MM.1S (cell line): ENCODE measurements at regions not wholly inside any gene's neighbourhood (a gene's known extent, or its start where the extent isn't known, plus 50 kb on each side); places are given as distances from the start of the nearest gene placed in this dataset.

Source experiments
- DNase-seq: peaks from one replicate; pipeline ENCODE4 v3.0.0-alpha.2; 2015
- H2AFZ ChIP-seq: fragments of 300-600 bp; sonication (generic); 2 replicates; pipeline ENCODE4 v1.6.0; 2016; ENCODE audit warnings: antibody characterized with exemption, low read length
- H3F3A ChIP-seq: fragments of 300-600 bp; sonication (generic); 2 replicates; pipeline ENCODE4 v1.6.1; 2016; ENCODE audit warnings: mild to moderate bottlenecking, antibody characterized with exemption, low read length, moderate library complexity, mixed read lengths; ENCODE audit not compliant: insufficient read depth
- H3K27ac ChIP-seq: fragments of 300-600 bp; sonication (generic); 2 replicates; pipeline ENCODE4 v1.5.1; 2016; ENCODE audit warnings: mild to moderate bottlenecking, low read length
- H3K27me3 ChIP-seq: fragments of 300-600 bp; sonication (generic); replicated peaks from 2 replicates; pipeline ENCODE4 v1.6.0; 2016; ENCODE audit warnings: low read length; ENCODE audit not compliant: insufficient read depth
- H3K36me3 ChIP-seq: fragments of 300-600 bp; sonication (generic); replicated peaks from 2 replicates; pipeline ENCODE4 v1.6.1; 2016; ENCODE audit warnings: mild to moderate bottlenecking, low read length, mixed read lengths; ENCODE audit not compliant: insufficient read depth
- H3K4me1 ChIP-seq: fragments of 300-600 bp; sonication (generic); 2 replicates; pipeline ENCODE4 v1.6.1; 2016; ENCODE audit warnings: low read length, mixed read lengths
- H3K4me2 ChIP-seq: fragments of 300-600 bp; sonication (generic); 2 replicates; pipeline ENCODE4 v1.6.0; 2016; ENCODE audit warnings: low read depth, low read length
- H3K4me3 ChIP-seq: fragments of 300-600 bp; sonication (generic); 2 replicates; pipeline ENCODE4 v1.5.1; 2016; ENCODE audit warnings: low read length, mixed read lengths
- H3K79me2 ChIP-seq: fragments of 300-600 bp; sonication (generic); 2 replicates; pipeline ENCODE4 v1.6.1; 2016; ENCODE audit warnings: mixed run types, low read length, mixed read lengths
- H3K9ac ChIP-seq: fragments of 300-600 bp; sonication (generic); 2 replicates; pipeline ENCODE4 v1.6.1; 2016; ENCODE audit warnings: low read length, mixed read lengths
- H3K9me2 ChIP-seq: fragments of 300-600 bp; sonication (generic); replicated peaks from 2 replicates; pipeline ENCODE4 v1.6.1; 2016; ENCODE audit warnings: mild to moderate bottlenecking, low read length, mixed read lengths; ENCODE audit not compliant: insufficient read depth
- H3K9me3 ChIP-seq: fragments of 300-600 bp; sonication (generic); replicated peaks from 2 replicates; pipeline ENCODE4 v1.6.1; 2016; ENCODE audit warnings: mild to moderate bottlenecking, low read length, mixed read lengths; ENCODE audit not compliant: insufficient read depth
- H4K20me1 ChIP-seq: fragments of 300-600 bp; sonication (generic); 2 replicates; pipeline ENCODE4 v1.6.1; 2016; ENCODE audit warnings: mild to moderate bottlenecking, low read length, moderate library complexity, mixed read lengths; ENCODE audit not compliant: insufficient read depth
- CTCF ChIP-seq: fragments of 300-600 bp; sonication (generic); IDR thresholded peaks from 2 replicates; pipeline ENCODE4 v1.5.1; 2016; ENCODE audit warnings: antibody characterized with exemption, low read length, mixed read lengths
- EZH2 ChIP-seq: fragments of 300-600 bp; sonication (generic); optimal IDR thresholded peaks from 2 replicates; pipeline ENCODE3; 2017; ENCODE audit warnings: low read depth, mild to moderate bottlenecking, antibody characterized with exemption, low read length, mixed read lengths
- EZH2phosphoT487 ChIP-seq: fragments of 300-600 bp; sonication (generic); IDR thresholded peaks from 2 replicates; pipeline ENCODE4 v1.6.1; 2018; ENCODE audit warnings: antibody characterized with exemption, low read length

GRCh38 chr4:173919861-173920260, 363.6 kb downstream of the FBXO8 start:
- Histone ChIP-seq H3K27me3 (no peaks in the 10 kb centered on the region), H3K9ac (no peak overlapping the region), H3K79me2 (no peaks in the 10 kb centered on the region), H3K4me3 (no peak overlapping the region), H3K9me3 (no peaks in the 10 kb centered on the region), H3F3A (no peaks in the 10 kb centered on the region), H3K4me2 (no peak overlapping the region), H3K9me2 (no peaks in the 10 kb centered on the region), H3K4me1 (no peaks in the 10 kb centered on the region), H3K36me3 (no peaks in the 10 kb centered on the region), H2AFZ (no peak overlapping the region), H3K27ac (no peak overlapping the region), H4K20me1 (no peaks in the 10 kb centered on the region)
- DNase-seq = no peak
- no peak for TF ChIP-seq CTCF
- no peak for TF ChIP-seq EZH2phosphoT487
- no peak for TF ChIP-seq EZH2

- Histone ChIP-seq H3K27me3 (no peaks in the 10 kb centered on the region), H3K79me2 (no peaks in the 10 kb centered on the region), H3K9me3 (no peaks in the 10 kb centered on the region), H2AFZ (no peak overlapping the region), H3K27ac (no peak overlapping the region), H3F3A (no peaks in the 10 kb centered on the region), H3K4me2 (no peak overlapping the region), H3K4me3 (no peak overlapping the region), H3K9me2 (no peaks in the 10 kb centered on the region), H4K20me1 (no peaks in the 10 kb centered on the region), H3K36me3 (no peaks in the 10 kb centered on the region), H3K4me1 (no peaks in the 10 kb centered on the region), H3K9ac (no peak overlapping the region)
- DNase-seq = no peak
- TF ChIP-seq CTCF (no peak), EZH2 (no peak), EZH2phosphoT487 (no peak)
These were observed 364.3 kb downstream of the FBXO8 start for GRCh38 chr4:173919196-173919595.

GRCh38 chr4:173917255-173917960, 366.1 kb downstream of the FBXO8 start:
- no peaks in the 10 kb centered on the region for H3K79me2 ChIP-seq

More at GRCh38 chr4:173917255-173917960, 366.1 kb downstream of the FBXO8 start:
- no peak for TF ChIP-seq CTCF
- TF ChIP-seq EZH2phosphoT487 = no peak
- TF ChIP-seq EZH2 = no peak
- Histone ChIP-seq H4K20me1 (no peaks in the 10 kb centered on the region), H3K36me3 (no peaks in the 10 kb centered on the region), H3K4me2 (no peak overlapping the region), H3K9me3 (no peaks in the 10 kb centered on the region), H2AFZ (no peak overlapping the region), H3K27ac (no peak overlapping the region), H3K4me1 (no peaks in the 10 kb centered on the region), H3F3A (no peaks in the 10 kb centered on the region), H3K27me3 (no peaks in the 10 kb centered on the region), H3K9me2 (no peaks in the 10 kb centered on the region), H3K4me3 (no peak overlapping the region), H3K9ac (no peak overlapping the region)
- no peak for DNase-seq
